Colonic mucosa (tissue), 4 donors: ENCODE measurements at regions not wholly inside any gene's neighbourhood (a gene's known extent, or its start where the extent isn't known, plus 50 kb on each side); places are given as distances from the start of the nearest gene placed in this dataset.

Source experiments
- DNase-seq: peaks from one replicate; pipeline ENCODE4 v3.0.0-alpha.2; 2020
- H3K27ac ChIP-seq: fragments of 200-600 bp; one replicate; pipeline ENCODE4 v1.8.0; 2021
- H3K27me3 ChIP-seq: fragments of 200-600 bp; one replicate; pipeline ENCODE4 v1.8.0; 2021
- H3K36me3 ChIP-seq: fragments of 200-600 bp; one replicate; pipeline ENCODE4 v1.8.0; 2021
- H3K4me1 ChIP-seq: fragments of 200-600 bp; one replicate; pipeline ENCODE4 v1.8.0; 2021; ENCODE audit warnings: mild to moderate bottlenecking
- H3K4me3 ChIP-seq: fragments of 200-600 bp; one replicate; pipeline ENCODE4 v1.8.0; 2021
- H3K9ac ChIP-seq, 2 donors: one replicate each; pipeline ENCODE4 v1.7.0; 2013; ENCODE audit warnings: control low read depth in 2 of 2, low read depth in 2 of 2, low read length in 2 of 2
- H3K9me3 ChIP-seq: fragments of 200-600 bp; one replicate; pipeline ENCODE4 v1.8.0; 2021
- CTCF ChIP-seq: fragments of 200-600 bp; IDR thresholded peaks from one replicate; pipeline ENCODE4 v1.8.0; 2022; ENCODE audit warnings: antibody characterized with exemption, mild to moderate bottlenecking
- intact Hi-C: fragments of 100-400 bp; cut with DNase I; formaldehyde crosslinking; loops from one replicate; pipeline ENCODE4 v1.14.1; 2022
- donor health status: healthy.
- donor health status: DM: no; HTN: no; CAD: no.
- donor health status: DM: no; HTN: no; CAD: no.

- H3K27me3 ChIP-seq: no peaks in the 10 kb centered on the region
- no peak for TF ChIP-seq CTCF
- H3K27ac ChIP-seq: no peak overlapping the region
- no peak overlapping the region for H3K9ac ChIP-seq
- no peak for DNase-seq
- no peaks in the 10 kb centered on the region for H3K36me3 ChIP-seq
- no peak overlapping the region for H3K4me3 ChIP-seq
- H3K9me3 ChIP-seq: no peaks in the 10 kb centered on the region
- no peaks in the 10 kb centered on the region for H3K4me1 ChIP-seq
- intact Hi-C loops: no loop called here
These were observed 224.5 kb upstream of the TAPT1 start for GRCh38 chr4:16450724-16451123.

DNA sequence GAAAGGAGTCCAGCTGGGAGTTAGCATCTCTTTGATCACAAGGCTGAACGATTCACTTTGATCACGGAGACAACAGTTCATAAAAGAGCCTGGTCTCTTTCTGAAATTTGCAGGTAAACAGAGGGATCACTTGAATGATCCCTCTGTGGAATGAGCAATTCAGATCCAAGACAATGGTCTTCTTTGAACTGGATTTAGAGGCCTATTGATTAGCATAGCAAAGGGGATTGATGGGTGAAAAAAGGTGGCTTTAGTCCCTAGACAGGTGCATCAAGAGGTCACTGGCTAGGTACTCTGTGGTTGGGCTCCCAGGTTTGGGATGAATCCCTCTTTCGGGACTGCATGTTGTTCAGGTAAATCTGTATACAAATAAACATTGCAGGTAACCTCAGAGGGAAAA lies 223.8 kb upstream of the TAPT1 start:
- Histone ChIP-seq H3K27me3 (no peaks in the 10 kb centered on the region), H3K4me1 (no peaks in the 10 kb centered on the region), H3K9ac (no peak overlapping the region), H3K4me3 (no peak overlapping the region), H3K36me3 (no peaks in the 10 kb centered on the region), H3K27ac (no peak overlapping the region), H3K9me3 (no peaks in the 10 kb centered on the region)
- DNase-seq: no peak
- intact Hi-C loops: no loop called here
- no peak for TF ChIP-seq CTCF

DNA sequence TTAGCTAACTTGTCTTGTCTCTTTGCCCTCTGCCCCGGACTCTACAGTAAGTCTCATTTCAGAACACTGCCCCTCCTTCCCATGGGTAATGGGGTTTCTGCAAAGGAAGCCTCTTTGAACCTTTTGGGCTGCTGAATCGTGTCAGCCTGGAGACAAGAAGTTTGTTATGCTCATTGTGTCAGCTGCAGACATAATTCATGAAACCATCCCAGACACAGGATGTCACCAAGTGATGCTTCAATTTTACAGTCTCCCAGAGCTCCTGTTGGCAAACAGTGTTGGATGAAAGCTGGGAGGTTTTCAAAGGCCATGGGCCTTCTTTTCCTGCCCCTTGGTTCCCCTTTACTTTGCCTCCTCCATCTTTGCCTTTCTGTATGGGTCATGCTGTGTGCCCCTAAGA lies 223.1 kb upstream of the TAPT1 start:
- no peak overlapping the region for H3K9ac ChIP-seq
- H3K27ac ChIP-seq: no peak overlapping the region
- no peak for DNase-seq
- no peaks in the 10 kb centered on the region for H3K9me3 ChIP-seq
- no peak for TF ChIP-seq CTCF
- intact Hi-C loops: no loop called here
- no peaks in the 10 kb centered on the region for H3K4me1 ChIP-seq
- H3K27me3 ChIP-seq: no peaks in the 10 kb centered on the region
- no peak overlapping the region for H3K4me3 ChIP-seq
- no peaks in the 10 kb centered on the region for H3K36me3 ChIP-seq

GRCh38 chr4:16448241-16448840 lies 222.1 kb upstream of the TAPT1 start:
- Histone ChIP-seq H3K4me3 (no peak overlapping the region), H3K27me3 (no peaks in the 10 kb centered on the region), H3K4me1 (no peaks in the 10 kb centered on the region), H3K9ac (no peak overlapping the region), H3K27ac (no peak overlapping the region), H3K36me3 (no peaks in the 10 kb centered on the region), H3K9me3 (no peaks in the 10 kb centered on the region)
- DNase-seq: no peak
- intact Hi-C loops: no loop called here
- no peak for TF ChIP-seq CTCF

DNA sequence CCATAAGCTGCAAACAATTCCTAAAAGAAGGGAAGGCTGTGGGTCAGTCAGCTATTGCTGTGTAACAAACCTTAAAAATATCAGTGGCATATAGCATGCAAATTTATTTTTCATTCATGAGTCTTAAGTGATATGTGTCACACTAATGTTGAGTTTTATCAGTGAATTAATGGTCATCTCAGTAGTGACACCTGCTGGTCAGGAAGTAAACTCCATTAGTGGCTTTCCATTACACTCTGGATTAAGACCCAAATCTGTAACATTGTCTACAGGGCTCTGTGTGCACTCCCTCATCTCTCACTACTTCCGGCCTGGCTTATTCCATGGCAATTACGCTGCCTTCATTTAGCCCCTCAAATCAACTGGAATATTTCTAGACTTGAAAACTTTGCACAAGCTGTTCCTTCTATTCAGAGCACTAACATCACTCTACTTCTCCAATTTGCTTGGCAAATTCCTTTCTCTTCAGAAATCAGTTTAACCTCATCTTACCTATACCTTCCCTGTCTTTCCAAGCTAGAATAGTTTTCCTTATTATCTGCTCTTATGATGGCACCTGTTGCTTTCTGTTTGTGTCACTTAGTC lies 217.3 kb upstream of the TAPT1 start:
- DNase-seq: peak; percentile 17
- intact Hi-C loops: loop anchor here (2.0 kb wide), 1 partner anchor 155 kb away; no protein-coding TSS in a partner anchor
- no peaks in the 10 kb centered on the region for H3K36me3 ChIP-seq
- peak; percentile 49 for TF ChIP-seq CTCF
- no peaks in the 10 kb centered on the region for H3K9me3 ChIP-seq
- H3K4me1 ChIP-seq: no peaks in the 10 kb centered on the region
- H3K27me3 ChIP-seq: no peaks in the 10 kb centered on the region
- H3K9ac ChIP-seq: no peak overlapping the region
- H3K27ac ChIP-seq: no peak overlapping the region
- no peak overlapping the region for H3K4me3 ChIP-seq
